ENCODE measurements at regions not wholly inside any gene's neighbourhood (a gene's known extent, or its start where the extent isn't known, plus 50 kb on each side); places are given as distances from the start of the nearest gene placed in this dataset.

GRCh38 chr21:28761674-28762356 is 230.9 kb downstream of the LTN1 start:
- BruUV-seq (replicated peaks): no TSS peak
- Histone ChIP-seq H3K9me3 (replicated peaks; ENCODE audit: control insufficient read depth, insufficient read depth, low read depth, low read length) (no peaks in the 10 kb centered on the region), H3K27me3 (ENCODE audit: control insufficient read depth in 2 of 2, insufficient read depth in 2 of 2, low read length in 2 of 2) (no peaks in the 10 kb centered on the region), H3K9me1 (ENCODE audit: control insufficient read depth, insufficient read depth, low read length) (no peaks in the 10 kb centered on the region), H4K20me1 (replicated peaks; ENCODE audit: control insufficient read depth, insufficient read depth, low read length) (no peaks in the 10 kb centered on the region), H3K4me1 (replicated peaks in 1 of 2; ENCODE audit: control insufficient read depth in 2 of 2, insufficient read depth in 2 of 2, low read length in 2 of 2) (no peaks in the 10 kb centered on the region), H3K79me2 (ENCODE audit: control insufficient read depth, insufficient read depth, low read length) (no peaks in the 10 kb centered on the region), H3K27ac (ENCODE audit: extremely low read depth, low read depth, low read length) (no peak overlapping the region), H3K9ac (ENCODE audit: insufficient read depth in 1 of 2, low read depth in 2 of 2, low read length in 2 of 2) (no peak overlapping the region), H3K4me3 (no peak overlapping the region), H2AFZ (ENCODE audit: low read depth, low read length) (no peak overlapping the region), H3K36me3 (ENCODE audit: control insufficient read depth, insufficient read depth, low read length) (no peaks in the 10 kb centered on the region), H3K4me2 (ENCODE audit: insufficient read depth, low read length) (no peak overlapping the region)
- POLR2A ChIA-PET: interaction anchor here (1.0 kb wide), 1 partner anchor 9 kb away, joined by 3 read pairs; no protein-coding TSS in a partner anchor
- ATAC-seq (no peak), DNase-seq (ENCODE audit: extremely low read depth in 1 of 4, low spot score in 3 of 4) (no peak), FAIRE-seq (no peak)
- 2% methylated on average over 3 of the region's 3 CpGs for WGBS (ENCODE audit: insufficient coverage, low coverage, missing lambda C conversion rate)
- in situ Hi-C loops (cut with MboI): no loop called here
- intact Hi-C loops (cut with micrococcal nuclease): no loop called here
- CTCF ChIA-PET (ENCODE audit: low intra/inter-chr PET ratio): no interaction called here
- TF ChIP-seq KHSRP (IDR thresholded peaks at IDR 0.05) (no peak), ZNF146 (CRISPR knock-in tag; IDR thresholded peaks at IDR 0.05; ENCODE audit: unreplicated experiment) (no peak), NFE2L1 (tag; IDR thresholded peaks at IDR 0.05; ENCODE audit: borderline replicate concordance, low read depth) (no peak), ZNF507 (tag; conservative IDR thresholded peaks at IDR 0.05) (no peak), CXXC5 (CRISPR knock-in tag; IDR thresholded peaks at IDR 0.05) (no peak), GATAD2A (IDR thresholded peaks at IDR 0.05) (no peak), ATF3 (IDR thresholded peaks at IDR 0.05) (no peak), ATF3 (CRISPR knock-in tag; conservative IDR thresholded peaks at IDR 0.05) (no peak), ZNF277 (CRISPR knock-in tag; IDR thresholded peaks at IDR 0.05; ENCODE audit: borderline replicate concordance) (no peak), ZNF140 (CRISPR knock-in tag; IDR thresholded peaks at IDR 0.05) (no peak)
